NCI-H774 (cell line): ENCODE measurements at regions not wholly inside any gene's neighbourhood (a gene's known extent, or its start where the extent isn't known, plus 50 kb on each side); places are given as distances from the start of the nearest gene placed in this dataset.

Experiments
- DNase-seq: peaks from one replicate; lab custom pipeline; 2025; lab: John Stamatoyannopoulos, UW

DNA sequence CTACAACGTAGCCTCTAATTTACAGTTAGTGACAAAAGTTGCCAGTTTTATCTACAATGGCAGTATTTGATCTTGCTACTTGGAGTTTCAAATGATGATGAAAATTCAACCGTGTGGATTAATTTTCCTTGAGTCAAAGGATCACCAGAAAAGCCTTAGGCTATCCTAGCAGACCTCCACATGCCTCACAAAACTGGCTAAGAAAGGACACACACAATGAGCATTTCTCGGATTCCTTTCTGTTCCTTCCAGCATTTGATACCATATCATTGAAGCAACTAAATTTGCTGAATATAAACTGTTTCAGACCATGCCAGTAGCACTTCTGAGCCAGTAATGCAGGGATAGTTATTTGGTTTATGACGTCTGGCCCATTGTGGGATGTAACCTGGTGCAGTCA lies 587.4 kb upstream of the MDFIC2 start:
- no peak for DNase-seq

DNA sequence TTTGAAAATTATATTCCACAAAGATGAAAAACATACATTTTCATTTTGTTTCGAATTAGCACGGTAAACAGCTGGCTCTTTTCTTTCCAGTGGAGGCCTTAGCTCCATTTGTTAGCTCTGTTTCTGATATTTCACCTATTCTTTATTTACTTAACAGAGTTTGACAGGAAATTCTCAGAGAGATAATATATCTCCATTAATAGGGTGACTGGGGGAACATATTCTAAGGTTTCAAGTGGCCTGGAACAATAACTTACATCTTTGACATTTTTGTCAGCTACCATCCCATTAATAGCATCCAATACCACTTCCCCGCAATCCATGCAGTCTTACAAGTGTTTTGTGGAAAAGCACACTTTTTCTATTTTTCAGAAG lies 577.6 kb upstream of the MDFIC2 start:
- no peak for DNase-seq

DNA sequence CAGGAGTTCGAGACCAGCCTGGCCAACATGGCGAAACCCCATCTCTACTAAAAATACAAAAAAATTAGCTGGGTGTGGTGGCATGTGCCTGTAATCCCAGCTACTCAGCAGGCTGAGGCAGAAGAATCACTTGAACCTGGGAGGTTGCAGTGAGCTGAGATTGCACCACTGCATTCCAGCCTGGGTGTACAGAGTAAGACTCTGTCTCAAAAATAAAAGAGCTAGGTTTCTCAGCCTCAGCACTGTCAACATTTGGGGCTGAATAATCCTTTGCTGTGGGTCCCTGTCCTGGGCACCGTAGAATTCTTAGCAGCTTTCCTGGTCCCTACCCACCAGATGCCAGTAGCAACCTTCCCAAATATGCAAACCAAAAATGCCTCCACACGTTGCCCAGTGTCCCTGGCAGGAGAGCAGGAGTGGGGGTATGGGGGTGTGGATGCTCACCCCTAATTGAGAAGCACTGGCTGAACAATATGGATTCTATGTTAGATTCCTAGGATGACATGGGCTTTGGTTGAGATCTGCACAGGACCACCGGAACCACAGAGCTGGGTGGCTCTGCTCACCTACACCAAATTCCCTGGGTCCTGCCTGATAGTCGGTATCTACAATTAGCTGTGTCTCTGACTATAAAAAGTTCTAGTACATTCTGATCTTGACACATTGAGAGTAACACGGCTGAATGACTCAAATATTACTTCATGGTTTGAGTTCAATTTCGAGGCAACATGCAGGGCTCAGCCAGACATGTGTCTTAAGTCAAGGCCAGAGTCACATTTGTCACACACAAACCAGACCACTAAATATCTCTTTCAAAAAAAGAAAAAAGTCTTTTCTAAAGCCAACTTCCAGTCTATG lies 577.0 kb upstream of the MDFIC2 start:
- no peak for DNase-seq

- DNase-seq, result no peak
Observed at GRCh38 chr3:70885636-70886035, 573.2 kb upstream of the MDFIC2 start.

- DNase-seq, result no peak
Observed at GRCh38 chr3:70882104-70882503, 569.7 kb upstream of the MDFIC2 start.

DNA sequence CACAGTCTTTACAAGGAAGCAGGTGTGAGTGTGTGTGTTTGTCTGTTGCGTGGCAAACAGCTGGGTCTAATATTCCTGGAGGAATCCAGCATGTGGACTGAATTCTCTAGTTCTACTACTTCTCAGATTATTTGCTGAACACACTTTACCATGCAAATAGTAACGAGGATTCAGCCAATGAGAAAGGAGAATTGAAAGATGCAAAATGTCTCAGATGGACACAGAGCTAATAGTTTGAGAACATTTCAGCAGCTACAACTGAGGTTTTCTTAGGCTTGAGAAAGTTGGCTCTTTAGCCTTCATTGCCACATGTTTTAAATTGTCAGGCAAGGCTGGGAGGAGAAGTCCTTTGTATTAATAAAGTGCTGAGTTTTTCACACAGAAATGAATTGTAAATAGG lies 568.0 kb upstream of the MDFIC2 start:
- DNase-seq, result no peak

GRCh38 chr3:70876154-70876553 lies 563.7 kb upstream of the MDFIC2 start:
- DNase-seq, result no peak

DNA sequence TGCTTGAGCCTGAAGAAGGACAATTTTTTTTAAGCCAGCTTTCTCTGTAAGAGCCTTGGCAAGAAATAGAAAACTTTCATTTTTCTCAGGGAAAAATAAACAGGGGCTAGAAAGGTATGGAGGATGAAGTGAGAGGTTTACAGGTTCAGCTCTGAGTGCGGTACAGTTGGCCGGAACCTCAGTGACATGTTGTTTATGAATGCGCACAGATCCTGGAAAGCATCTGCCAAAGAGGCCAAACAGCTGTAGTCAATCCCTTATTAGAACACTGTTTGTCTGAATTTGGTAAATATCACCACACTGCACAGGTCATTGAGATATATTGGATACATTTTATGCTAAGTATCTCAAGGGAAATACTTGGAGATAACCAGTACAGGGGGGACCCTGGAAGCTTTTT lies 561.8 kb upstream of the MDFIC2 start:
- no peak for DNase-seq

GRCh38 chr3:70873686-70874085 lies 561.2 kb upstream of the MDFIC2 start:
- DNase-seq, result no peak

GRCh38 chr3:70871909-70872656 lies 559.6 kb upstream of the MDFIC2 start:
- DNase-seq, result no peak

DNA sequence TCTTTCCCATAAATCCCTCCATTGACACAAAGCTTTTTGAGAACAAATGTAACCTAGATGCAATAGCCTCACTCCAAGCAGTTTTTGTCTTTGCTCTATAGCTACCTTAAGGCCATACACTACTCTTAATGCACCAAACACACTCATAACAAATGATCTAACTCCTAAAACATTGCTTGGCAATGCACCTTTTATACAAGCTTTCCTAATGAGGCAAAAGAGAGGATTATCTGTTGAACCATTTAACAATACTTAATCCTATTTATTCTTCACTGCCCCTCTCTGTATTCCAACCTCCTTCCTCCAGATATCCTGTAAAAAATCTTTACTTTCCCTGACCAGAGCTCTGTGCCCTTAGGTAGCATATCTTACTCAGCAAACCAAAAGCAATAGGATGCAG lies 558.1 kb upstream of the MDFIC2 start:
- no peak for DNase-seq

- DNase-seq, result no peak
Observed at GRCh38 chr3:70868561-70868960, 556.1 kb upstream of the MDFIC2 start.

GRCh38 chr3:70863049-70863448 lies 550.6 kb upstream of the MDFIC2 start:
- DNase-seq, result no peak

GRCh38 chr3:70861855-70862254 lies 549.4 kb upstream of the MDFIC2 start:
- no peak for DNase-seq

- DNase-seq, result no peak
Observed at GRCh38 chr3:70861234-70861633, 548.8 kb upstream of the MDFIC2 start.

DNA sequence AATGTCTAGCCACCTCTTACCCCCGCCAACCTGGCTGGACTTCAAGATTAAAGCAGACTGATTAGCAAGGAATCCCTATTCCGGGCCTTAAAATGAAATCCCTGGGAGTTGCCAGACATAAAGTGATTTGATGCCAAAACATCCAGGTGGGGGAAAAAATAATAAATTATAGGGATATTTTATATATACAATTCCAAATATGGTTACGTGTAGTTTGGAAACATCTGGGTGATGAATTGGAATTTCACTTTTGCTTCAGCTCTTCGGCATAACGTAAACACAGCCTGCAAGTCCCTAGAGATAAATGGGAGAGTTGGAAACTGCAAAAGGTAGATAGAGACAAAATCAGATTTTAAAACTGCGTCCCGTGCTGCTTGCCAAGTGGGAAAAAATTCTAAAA lies 545.5 kb upstream of the MDFIC2 start:
- no peak for DNase-seq

DNA sequence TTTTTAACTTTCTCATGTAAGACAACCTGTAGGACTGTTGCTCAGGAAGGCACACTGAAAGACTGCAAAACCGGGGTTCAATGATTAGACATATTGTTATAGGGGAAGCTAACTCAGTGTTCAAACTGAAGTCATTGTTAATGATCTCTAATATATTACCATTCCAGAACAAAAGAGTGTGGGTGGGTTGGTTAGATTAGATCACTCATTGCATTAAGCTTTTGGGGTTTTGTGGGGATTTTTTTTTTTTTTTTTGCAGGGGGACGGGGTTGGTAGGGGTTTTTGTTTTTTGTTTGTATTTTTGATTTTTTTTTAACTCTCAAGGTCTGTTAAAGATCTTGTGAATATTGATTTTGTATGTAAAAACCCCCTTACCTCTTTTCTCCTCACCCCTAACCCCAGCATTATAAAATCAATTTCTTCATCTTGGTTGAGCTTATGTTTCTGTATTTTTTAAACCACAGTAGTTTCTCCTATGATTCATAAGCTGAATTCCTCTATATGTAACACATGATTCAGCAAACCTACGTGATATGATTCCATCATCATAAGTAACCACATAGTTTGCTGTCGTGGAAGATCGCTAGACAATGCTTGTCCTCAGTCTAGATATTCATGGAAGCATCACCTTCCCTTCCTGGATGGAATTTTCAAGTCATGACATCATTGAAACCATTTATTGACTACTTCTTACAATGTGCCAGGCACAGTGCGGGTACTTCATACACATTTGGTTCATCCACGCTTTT lies 544.1 kb upstream of the MDFIC2 start:
- no peak for DNase-seq

- no peak for DNase-seq
Observed at GRCh38 chr3:70855149-70855548, 542.7 kb upstream of the MDFIC2 start.

- DNase-seq, result no peak
Observed at GRCh38 chr3:70854108-70854507, 541.7 kb upstream of the MDFIC2 start.

DNA sequence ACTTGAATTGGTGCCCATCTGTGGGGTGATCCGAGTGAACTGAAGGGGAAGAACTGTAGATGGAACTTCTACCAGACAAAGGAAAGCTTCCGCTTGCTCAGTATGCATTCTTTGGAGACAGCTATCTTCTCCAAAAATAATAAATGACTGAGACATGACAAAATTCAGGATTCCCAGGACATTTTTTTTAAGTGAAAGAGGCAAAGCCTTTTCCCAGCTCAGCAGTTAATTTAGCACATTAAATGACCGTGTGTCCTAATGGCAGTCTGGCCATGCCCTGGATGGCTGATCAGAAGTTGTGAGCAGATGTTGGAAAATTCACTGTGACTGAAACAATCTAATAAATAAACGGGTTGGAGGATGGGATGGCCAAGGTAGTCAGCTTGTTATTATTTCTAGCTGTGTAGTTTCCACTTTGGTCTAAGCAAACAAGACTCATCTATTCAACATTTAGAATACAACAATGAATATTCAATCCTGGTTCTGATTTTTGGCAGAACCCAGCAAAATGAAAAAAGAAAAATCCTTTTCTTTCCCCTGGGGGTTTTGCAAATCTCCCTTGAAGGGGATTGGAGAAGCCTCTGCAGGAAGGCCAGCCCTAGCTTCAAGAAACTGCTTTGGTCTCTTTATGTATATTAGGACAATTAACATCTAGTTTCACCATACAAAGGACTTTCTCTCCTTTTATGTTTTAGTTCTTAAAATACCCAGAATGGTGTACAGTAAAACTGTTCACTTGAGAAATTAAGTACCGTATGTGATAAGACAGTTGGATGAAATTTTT lies 540.9 kb upstream of the MDFIC2 start:
- DNase-seq, result no peak

DNA sequence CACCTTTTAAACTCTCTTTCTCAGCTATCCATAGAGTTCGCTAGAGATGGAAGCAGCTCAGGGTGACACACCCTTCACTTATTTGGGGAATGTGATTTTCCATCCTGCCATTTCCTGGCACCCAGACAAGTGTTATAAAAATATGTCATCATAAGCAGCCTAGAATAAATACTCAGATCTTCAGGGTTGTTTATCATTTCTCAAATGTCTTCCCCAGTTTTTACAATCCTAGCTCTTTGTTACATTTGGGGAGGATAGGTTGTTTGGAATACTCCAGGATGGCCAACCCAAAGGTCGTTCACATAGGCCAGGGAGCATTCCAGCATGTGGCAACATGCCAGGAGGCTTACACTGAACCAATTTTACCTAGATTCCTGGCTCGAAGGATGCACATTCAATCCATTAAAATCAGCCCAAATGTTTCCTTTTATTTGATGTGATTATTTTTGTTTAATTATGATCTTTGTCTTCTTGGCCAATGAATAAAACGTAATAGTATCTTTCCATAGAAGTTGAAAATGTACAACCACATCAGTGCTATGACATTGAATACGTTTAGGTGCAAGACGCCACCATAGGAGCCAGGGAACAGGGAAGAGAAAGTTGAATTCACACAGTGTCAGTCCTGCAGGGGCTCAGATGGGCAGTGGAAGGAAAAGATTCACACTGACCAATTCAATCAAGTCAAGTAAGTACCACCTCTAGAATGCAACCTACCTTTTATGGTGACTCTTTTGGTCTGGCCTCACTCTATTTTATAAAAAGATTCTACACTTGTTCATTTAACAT lies 537.7 kb upstream of the MDFIC2 start:
- no peak for DNase-seq
